ENCODE measurements at regions not wholly inside any gene's neighbourhood (a gene's known extent, or its start where the extent isn't known, plus 50 kb on each side); places are given as distances from the start of the nearest gene placed in this dataset.

- TF ChIP-seq, protein P1, sequence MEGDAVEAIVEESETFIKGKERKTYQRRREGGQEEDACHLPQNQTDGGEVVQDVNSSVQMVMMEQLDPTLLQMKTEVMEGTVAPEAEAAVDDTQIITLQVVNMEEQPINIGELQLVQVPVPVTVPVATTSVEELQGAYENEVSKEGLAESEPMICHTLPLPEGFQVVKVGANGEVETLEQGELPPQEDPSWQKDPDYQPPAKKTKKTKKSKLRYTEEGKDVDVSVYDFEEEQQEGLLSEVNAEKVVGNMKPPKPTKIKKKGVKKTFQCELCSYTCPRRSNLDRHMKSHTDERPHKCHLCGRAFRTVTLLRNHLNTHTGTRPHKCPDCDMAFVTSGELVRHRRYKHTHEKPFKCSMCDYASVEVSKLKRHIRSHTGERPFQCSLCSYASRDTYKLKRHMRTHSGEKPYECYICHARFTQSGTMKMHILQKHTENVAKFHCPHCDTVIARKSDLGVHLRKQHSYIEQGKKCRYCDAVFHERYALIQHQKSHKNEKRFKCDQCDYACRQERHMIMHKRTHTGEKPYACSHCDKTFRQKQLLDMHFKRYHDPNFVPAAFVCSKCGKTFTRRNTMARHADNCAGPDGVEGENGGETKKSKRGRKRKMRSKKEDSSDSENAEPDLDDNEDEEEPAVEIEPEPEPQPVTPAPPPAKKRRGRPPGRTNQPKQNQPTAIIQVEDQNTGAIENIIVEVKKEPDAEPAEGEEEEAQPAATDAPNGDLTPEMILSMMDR (IDR thresholded peaks at IDR 0.05): no peak
- no peak for TF ChIP-seq EZH2 (IDR thresholded peaks at IDR 0.05; ENCODE audit: borderline replicate concordance, insufficient read depth, low read depth, low read length, poor library complexity, severe bottlenecking)
Observed at GRCh38 chr10:111379534-111380187, 302.8 kb downstream of the ADRA2A start.
